HL-60/S4 (cell line): ENCODE measurements at regions not wholly inside any gene's neighbourhood (a gene's known extent, or its start where the extent isn't known, plus 50 kb on each side); places are given as distances from the start of the nearest gene placed in this dataset.
"Not testable (repeated sequence)": the region's sequence is repeated elsewhere in the genome, so short reads cannot be mapped to it uniquely, and the experiment has no call there.

ENCODE experiments used
- in situ Hi-C: fragments of 300-500 bp; cut with MboI; formaldehyde crosslinking; loops from 2 replicates; pipeline ENCODE4 v1.14.3; 2022; ENCODE audit warnings: low sequenced_read_pairs

DNA sequence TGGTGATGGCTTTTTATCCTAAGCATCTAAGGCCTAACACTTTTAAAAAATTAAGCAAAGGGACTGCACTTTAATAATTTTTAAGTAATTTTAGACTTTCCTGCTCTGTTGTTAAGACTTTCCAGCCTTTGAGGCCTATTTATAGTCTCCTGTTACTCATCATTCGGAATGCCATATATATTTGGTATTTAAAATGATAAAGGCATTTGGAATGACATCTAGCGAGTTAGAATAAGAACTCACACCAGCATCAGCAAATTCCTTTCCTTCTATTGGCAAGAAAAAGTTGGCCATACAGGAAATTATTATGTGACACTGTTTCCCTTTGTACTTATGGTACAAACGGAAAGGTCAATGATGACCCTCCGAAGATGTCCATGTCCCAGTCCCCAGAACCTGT lies 88.1 kb upstream of the STMND1 start:
- in situ Hi-C loops: no loop called here

DNA sequence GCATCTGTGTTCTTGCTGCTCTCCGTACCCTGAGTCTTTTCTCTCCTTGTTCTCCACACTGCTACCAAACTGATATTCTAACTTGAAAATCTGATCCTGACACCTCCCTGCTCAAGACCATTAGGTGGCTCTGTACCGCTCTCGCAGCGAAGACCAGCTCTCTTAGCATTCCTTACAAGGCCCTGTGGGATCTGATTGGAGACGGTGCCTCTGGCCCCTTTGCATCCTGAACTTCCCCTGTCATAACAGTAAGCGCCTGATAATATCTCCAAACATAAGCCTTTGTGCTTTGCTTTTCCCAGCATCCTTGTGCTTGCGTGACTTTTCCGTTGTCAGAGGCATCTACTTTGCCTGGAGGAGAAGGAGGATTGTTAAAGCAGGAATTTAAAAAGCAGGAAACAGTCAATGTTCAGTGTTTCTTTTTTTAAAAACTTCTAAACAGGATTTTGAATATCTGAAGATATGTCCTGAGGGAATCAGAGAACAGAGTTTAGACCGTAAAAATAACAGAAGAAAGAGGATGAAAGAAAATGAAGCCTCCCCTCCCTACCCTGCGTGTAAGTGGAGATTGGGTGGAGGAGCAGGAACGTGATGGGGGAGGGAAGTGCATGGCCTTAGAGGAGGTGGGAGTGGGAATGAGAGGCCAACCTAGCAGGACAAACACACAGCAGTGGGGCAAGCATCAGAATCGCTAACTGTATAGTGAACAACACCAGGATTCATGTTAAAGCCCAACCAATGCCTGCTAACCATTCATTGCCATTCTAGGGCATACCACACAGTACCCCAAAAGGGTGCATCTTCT lies 89.2 kb upstream of the STMND1 start:
- in situ Hi-C loops: no loop called here

DNA sequence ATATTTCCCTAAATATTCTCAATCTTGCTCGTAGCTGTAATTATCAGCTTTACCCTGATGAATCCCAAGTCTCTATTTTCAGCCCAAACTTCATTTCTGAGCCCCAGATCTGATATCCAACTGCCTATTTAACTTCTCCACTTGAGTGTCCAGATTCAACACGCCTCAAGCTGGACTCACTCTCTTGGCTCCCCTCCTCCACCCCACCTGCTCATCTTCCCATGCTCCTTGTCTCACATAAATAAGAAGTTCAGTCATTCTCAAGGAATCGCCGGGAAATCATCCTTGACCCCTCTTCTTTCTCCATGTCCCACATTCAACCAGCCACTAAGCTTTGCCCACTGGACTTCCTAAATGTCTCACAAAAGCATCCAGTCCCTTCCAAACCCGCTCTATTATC lies 89.9 kb upstream of the STMND1 start:
- in situ Hi-C loops: no loop called here

DNA sequence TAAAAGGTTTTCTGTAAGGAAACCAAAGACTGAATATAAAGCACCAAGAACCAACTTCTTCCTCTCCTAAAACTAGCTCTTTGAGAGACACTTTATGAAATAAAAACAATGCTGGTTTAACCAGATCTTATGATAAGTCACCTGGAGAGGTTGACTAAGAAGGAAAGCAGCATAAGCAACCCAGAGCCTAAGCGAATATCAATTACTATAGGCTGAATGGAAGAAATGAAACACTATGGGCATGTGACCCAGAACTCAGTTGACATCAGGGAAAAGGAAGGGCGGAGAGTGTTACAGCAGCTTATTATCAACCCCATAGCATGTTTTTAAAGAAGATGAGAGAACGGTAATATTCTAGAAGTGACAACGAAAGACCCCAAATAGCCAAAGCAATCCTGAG lies 94.1 kb upstream of the STMND1 start:
- in situ Hi-C loops: no loop called here

DNA sequence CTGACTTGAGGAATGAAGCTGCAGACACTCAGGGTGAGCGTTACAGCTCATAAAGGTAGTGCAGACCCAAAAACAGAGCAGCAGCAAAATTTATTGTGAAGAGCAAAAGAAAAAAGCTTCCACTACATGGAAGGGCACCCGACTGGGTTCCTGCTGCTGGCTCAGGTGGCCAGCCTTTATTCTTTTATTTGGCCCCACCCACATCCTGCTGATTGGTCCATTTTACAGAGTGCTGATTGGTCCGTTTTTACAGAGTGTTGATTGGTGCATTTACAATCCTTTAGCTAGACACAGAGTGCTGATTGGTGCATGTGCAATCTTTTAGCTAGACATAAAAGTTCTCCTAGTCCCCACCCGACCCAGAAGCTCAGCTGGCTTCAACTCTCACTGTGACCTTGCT lies 95.3 kb upstream of the STMND1 start:
- in situ Hi-C loops: no loop called here

DNA sequence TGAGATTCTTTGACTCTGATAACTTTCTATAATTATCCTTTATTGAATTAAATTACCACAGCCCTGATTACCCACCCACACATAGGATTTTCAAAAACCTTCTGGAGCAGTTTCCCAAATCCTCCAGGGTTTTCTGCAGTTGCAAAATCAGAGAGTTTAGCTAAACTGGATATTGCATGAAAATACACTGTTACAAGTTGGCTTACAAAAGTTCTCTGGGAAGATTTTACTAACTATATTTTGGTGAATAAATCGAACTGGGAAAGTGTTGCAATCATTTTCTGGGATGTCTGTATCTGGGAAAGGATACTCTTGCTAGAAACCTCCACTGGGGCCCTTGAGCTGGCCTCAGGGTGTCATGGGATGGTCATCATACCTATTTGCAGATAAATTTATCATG lies 97.6 kb upstream of the STMND1 start:
- in situ Hi-C loops: no loop called here

DNA sequence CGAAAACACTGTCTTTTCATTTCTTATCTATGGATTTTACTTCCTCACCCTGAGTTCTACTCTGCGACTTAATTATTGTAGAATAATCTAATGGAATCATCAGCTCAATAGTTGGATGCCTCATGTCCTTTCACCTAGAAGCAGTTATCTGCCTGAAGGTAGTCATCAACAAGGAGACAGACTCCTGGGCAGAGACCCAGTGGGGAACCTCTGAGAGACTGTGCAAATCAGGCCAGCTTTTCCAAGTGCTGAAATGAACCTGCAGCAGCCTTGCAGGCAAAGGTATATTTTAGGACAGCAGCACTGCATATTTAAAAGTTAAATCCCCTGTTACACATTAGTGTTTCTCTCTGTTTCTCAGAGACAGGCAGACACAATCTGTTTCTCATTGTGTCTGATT lies 99.7 kb upstream of the STMND1 start:
- in situ Hi-C loops: no loop called here

DNA sequence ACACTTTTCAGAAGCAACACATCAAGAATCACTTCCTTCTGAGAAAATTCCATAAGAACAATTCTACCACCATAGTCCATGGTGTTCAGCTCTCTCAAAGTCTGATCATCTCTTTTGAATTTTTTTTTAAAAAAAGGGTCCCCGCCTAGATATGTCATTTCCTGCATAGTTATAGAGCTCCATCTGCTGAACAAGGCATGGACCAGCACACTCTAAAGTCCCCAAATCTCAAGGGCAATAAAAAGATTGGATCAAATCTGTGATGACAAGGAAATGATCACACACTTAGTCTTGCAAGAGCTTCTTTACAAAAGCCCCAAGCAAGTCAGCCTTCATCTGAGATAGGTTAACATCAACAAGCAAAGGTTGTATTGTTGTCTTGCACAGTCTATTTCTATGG lies 100.7 kb upstream of the STMND1 start:
- in situ Hi-C loops: no loop called here

DNA sequence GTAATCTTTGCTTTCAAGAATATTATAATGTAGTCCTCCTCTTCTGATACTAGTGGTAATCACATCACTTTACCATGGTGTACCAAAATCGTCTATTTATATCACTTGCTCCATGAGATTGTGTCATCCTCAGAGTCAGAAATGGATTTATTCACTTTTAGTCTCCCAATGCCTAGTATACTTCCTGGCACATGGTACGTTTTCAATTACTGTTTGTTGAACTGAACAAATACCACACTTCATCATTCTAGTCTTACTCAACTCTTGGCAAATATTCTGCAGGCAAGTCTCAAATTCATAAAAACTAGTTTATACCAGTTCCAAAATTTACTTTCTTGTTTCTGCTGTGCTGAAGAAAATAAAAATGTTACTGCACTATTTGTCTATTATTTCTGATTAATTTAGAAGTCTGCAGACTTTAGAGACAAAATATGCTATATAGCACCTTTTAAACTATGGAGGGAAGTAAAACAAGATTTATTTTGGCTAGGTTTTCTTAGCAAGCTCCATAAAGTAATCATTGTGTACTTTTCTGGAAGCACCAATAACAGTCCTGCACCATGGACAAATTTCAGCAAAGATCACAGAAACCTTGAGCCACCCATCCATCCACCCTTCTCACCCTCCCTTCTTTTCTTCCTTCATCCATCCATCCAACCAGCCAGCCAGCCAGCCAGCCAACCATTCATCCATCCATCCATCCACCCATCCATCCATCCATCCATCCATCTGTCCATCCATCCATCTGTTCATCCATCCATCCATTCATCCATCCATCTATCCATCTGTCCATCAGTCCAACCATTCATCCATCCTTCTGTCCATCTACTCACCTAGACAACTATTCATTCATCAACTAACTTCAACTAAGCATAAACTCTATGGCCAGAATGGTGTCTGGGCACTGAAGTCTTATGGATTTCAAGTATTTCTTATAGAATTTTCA lies 102.1 kb upstream of the STMND1 start:
- in situ Hi-C loops: no loop called here

DNA sequence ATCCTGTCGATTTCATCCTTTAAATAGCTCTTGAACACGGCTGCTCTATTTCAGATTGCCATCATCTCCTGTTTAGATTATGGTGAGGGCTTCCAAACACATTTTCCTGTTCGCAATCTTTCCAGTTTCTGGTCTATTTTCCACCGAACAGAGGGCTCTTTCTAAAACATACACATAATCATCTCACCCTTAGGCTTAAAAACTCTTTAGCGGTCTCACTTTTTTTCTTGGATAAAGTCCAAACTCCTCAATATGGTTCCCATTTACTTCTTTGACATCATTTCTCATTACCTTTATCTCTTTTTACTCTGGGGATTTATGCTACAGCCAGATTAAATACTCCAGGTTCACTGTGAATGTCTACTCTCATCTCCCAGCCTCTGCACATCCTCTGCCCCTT lies 103.4 kb upstream of the STMND1 start:
- in situ Hi-C loops: no loop called here

DNA sequence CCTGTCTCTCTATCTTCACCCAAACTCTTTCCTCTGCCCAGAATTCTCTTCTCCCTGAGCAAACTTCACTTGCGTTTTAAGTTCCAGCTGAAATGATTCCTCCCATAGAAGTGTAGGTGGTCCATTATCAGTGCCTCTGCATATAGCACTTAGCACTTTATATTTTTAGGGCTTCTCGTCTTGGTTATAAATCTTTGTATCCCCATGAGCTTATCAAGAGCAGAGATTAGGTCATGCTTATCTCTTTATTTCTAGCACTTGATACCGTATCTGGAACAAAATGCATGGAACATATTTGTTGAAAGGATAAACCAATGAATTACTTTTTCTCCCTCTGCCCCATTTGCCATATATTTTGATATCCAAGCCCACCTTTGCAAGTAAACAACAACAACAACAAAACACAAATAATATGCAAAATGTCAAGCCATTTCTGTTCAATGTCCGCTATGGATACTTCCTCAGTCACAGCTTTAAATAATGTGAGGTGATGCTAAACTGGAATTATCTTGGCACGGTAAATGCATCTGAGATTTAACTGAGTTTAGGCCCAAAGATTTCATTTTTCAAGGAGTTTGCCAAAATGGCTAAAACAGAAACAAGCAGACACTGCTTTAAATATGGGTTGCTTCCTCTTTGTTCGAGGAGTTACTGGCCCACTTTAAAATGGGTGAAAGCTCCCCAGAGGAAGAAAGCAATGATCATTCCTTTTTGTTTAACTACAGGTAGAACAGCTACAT lies 106.2 kb upstream of the STMND1 start:
- in situ Hi-C loops: no loop called here

DNA sequence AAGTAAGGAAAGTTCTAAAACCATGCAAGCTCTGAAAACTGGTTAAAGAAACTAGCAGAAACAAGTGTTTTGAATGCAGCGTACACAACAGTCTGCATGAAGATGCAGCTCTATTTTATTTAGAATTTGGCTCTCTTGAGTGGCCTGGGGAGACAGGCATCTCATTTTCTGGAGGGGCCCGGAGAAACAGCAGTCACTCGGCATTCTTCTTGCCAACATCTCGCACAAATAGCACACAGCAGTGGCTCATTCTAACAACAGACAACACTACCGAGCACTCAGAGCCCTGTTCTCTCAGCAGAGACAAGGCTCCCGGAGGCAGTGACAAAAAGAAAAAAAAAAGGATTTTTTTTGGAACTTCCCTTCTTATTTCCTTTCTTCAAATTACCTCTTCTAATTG lies 108.5 kb upstream of the STMND1 start:
- in situ Hi-C loops: no loop called here

DNA sequence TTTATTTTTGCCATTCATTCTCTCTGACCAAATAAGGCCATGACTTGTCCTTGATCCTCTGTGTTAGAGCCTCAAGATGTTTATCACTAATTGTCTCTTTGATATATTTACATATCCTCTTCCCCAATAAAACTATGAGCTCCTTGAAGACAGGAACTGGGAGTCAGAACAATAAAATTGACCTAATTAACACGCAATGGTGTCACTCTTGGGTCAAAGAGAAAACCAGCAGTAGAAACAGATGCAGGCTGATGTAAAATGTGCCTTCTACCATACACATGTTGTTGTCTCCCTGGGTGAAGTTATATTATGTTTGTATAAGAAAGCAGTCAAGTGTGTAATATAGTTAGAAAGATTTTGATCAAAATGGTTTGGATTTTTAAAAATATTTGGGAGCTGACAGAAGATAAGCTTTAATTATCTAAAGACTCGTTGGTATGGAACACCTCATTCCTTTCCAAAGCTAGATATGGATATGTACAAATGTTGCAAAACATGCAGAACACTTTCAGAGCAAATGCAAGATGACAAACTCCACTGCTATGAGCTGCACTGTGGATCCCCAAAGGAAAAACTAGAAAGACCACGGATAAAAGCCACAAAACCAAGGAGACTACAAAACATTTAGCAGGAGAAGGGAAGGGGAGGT lies 109.7 kb upstream of the STMND1 start:
- in situ Hi-C loops: no loop called here

DNA sequence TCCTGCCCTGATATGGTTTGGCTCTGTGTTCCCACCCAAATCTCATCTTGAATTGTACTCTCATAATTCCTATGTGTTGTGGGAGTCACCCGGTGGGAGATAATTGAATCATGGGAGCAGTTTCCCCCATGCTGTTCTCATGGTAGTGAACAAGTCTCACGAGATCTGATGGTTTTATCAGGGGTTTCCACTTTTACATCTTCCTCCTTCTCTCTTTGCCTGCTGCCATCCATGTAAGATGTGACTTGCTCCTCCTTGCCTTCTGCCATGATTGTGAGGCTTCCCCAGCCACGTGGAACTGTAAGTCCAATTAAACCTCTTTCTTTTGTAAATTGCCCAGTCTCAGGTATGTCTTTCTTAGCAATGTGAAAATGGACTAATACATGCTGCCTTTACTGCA lies 111.9 kb upstream of the STMND1 start:
- in situ Hi-C loops: not testable (repeated sequence)

DNA sequence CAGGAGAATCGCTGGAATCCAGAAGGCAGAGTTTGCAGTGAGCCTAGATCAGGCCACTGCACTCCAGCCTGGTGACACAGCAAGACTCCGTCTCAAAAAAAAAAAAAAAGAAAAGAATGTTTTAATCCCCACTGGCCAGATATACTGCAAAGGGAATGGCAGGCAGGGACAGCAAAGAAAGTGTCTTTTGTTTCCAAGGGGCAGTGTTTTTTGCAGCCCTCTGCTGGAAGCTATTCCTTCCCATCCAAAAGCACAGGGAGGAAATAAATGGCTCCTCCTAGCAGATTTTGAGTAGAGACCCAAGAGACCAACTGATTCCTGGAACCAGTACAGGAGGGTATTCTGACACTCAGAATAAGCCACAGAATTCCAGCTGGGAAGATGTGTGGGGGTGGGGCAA lies 112.5 kb upstream of the STMND1 start:
- in situ Hi-C loops: no loop called here

DNA sequence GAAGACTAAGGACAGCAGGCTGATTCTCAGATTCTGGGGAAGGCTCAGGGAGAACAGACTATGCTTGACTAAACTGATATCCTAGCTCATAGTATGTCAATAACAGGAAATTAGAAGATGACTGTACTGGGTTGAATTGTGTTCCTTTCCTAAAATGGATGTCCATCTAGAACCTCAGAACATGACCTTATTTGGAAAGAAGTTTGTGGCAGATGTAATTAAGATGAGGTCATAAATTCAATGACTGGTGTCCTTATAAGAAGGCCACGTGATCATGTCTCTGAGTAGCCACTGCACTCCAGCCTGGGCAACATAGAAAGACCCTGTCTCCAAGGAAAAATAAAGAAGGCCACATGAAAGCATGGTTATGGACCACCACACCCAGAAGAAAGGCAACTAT lies 113.9 kb upstream of the STMND1 start:
- in situ Hi-C loops: no loop called here

DNA sequence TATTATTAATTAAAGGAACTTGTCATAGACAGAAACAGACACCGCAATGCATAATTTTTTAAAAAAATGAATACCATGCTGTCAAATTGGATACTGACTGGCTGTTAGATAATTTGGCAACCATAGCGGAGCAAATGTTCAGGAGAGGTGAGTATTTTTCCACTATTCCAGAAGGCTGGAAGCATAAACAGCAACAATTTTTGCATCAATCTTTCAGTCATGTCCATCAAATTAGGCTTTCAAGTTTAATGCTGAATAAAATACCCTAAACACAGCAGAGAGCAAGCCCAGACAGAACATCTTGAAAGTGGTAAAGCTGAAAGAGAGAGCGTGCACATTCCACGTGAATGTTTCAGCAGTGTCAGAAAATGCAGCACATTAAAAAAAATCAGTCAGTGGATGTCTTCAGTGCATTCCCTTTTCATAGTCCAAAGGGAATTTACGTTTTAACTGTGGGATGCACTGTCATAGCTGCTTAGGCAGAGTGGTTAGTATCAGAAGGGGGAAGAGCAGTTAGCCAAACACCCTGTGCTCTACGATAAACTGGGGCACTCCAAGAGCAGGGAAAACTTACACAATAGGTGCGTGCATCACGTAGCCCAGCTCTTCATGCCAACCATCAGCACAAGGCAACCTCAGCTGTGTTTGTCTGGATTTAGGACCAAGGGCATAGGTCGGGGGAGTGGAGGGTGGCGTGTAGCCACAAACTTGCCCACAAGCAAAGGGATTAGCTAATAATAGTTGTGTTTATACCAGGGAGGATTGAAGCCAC lies 116.2 kb upstream of the STMND1 start:
- in situ Hi-C loops: no loop called here

DNA sequence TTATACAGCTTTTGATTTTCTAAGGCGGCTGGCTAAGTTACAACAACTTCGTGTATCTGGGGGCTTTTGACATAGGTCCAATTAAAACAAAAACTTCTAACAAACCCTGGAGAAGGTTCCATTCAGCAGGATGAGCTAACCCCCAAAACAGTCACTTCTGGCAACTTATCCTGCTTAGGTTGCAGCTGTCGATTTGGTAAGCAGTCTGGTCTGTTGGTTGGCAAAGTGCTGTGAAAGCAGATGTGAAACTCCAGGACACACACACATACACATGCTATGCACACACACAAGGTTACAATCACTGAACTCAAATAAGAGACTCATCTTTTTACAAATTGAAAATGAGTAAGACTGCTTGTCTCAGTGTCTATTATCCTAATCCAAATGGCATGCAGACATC lies 119.0 kb upstream of the STMND1 start:
- in situ Hi-C loops: no loop called here

DNA sequence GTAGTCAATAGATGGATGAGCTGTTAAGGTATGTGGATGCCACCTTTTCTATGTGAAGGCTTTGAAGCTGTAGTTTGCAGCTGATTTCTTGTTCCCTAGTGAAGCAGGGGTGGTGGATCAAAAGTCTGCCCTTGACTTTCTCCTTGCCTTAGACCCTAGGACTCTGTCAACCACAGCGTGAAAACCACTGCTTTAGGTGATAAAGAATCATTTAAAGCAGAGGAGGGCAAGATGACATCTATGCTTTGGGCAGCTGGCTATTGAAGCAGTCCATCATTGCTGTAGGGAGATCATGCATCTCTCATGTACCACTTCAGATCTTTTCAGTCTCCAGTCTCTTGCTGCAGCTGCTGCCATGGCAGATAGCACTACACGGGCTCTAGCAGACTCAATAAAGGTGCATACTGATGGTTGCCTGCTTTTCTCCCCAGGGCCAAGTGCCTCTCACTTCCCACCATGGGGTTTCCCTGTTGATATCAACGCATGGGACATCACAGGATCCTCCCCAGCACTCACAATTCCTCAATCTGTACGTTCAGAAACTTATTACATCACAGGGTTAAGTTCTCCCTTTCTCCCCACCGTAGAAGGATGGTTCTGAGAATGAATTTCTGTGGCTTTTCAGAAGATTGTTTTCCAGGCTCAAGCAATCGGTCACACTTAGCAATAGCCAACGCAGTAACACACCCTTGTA lies 122.0 kb upstream of the STMND1 start:
- in situ Hi-C loops: no loop called here

DNA sequence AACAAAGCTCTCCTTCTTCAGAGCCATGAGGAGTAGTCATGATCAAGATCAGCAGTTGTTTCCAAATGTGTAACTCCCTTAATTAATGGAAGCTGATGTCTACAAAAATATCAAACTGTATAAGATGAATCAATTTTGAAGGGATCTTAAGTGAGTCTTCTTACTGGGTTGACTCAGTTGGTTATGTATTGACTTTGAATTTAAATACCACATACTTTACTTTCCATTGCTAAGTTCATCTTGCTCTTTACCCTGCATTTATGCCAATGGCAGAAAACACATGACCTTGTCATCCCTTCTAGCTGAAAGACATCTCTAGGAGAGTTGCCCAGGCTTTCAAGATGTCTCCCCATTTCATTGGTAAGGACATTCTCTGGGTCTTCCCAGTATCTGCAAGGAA lies 123.2 kb upstream of the STMND1 start:
- in situ Hi-C loops: no loop called here
